IMR-90 (cell line): ENCODE measurements at regions not wholly inside any gene's neighbourhood (a gene's known extent, or its start where the extent isn't known, plus 50 kb on each side); places are given as distances from the start of the nearest gene placed in this dataset.

Experiments used
- ATAC-seq: fragments of 200-7000 bp; cut with Tn5 transposase; 2 replicates; pipeline ENCODE4 v1.9.1; 2020; ENCODE audit warnings: low read depth, mild to moderate bottlenecking, moderate library complexity
- BruUV-seq: library from RNA; stranded (reverse); fragments of 400-500 nt; replicated peaks from 2 replicates; lab custom pipeline; 2021; lab: Mats Ljungman, UMichigan
- CTCF ChIA-PET: fragments of 300-600 bp; formaldehyde crosslinking; extraction: SDS; loops from one replicate; lab custom pipeline; 2021; ENCODE audit warnings: antibody characterized with exemption; lab: Yijun Ruan, JAX
- POLR2A ChIA-PET: fragments of 300-600 bp; sonication (Branson Sonifier 250); formaldehyde crosslinking; loops from one replicate; lab custom pipeline; 2022; ENCODE audit warnings: antibody characterized with exemption; ENCODE audit not compliant: unreplicated experiment; lab: Charles Lee
- DNase-seq: peaks from one replicate; pipeline ENCODE4 v3.0.0; 2013
- H2AFZ ChIP-seq: replicated peaks from 2 replicates; pipeline ENCODE3; 2013; ENCODE audit warnings: low read length, mild to moderate bottlenecking; ENCODE audit not compliant: poor library complexity
- H2AK5ac ChIP-seq: 2 replicates; pipeline ENCODE4 v1.6.1; 2013; ENCODE audit warnings: low read depth, low read length, inconsistent platforms
- H2AK9ac ChIP-seq: replicated peaks from 2 replicates; pipeline ENCODE3; 2013; ENCODE audit warnings: mild to moderate bottlenecking, low read depth, low read length, moderate library complexity; ENCODE audit not compliant: poor library complexity
- H2BK120ac ChIP-seq: 2 replicates; pipeline ENCODE4 v1.6.1; 2013; ENCODE audit warnings: low read depth, low read length, inconsistent platforms
- H2BK15ac ChIP-seq: 3 replicates; pipeline ENCODE4 v1.6.1; 2013; ENCODE audit warnings: low read depth, low read length, inconsistent platforms
- H2BK20ac ChIP-seq: 2 replicates; pipeline ENCODE4 v1.6.1; 2013; ENCODE audit warnings: low read depth, mild to moderate bottlenecking, inconsistent platforms, low read length, moderate library complexity
- H2BK5ac ChIP-seq: 2 replicates; pipeline ENCODE4 v1.6.1; 2013; ENCODE audit warnings: mild to moderate bottlenecking, low read depth, low read length, inconsistent platforms; ENCODE audit not compliant: poor library complexity, severe bottlenecking
- H3K14ac ChIP-seq: replicated peaks from 2 replicates; pipeline ENCODE4 v1.6.1; 2013; ENCODE audit warnings: low read depth, low read length, inconsistent platforms
- H3K18ac ChIP-seq: 2 replicates; pipeline ENCODE4 v1.6.1; 2013; ENCODE audit warnings: low read depth, low read length, control low read depth
- H3K23ac ChIP-seq: 2 replicates; pipeline ENCODE4 v1.6.1; 2013; ENCODE audit warnings: low read depth, low read length, inconsistent platforms
- H3K27ac ChIP-seq: 2 replicates; pipeline ENCODE4 v1.5.1; 2013; ENCODE audit warnings: mild to moderate bottlenecking, control low read depth, low read length; ENCODE audit not compliant: insufficient read depth
- H3K27me3 ChIP-seq: 2 replicates; pipeline ENCODE4 v1.6.1; 2013; ENCODE audit warnings: low read length; ENCODE audit not compliant: control insufficient read depth, insufficient read depth
- H3K36me3 ChIP-seq: 2 replicates; pipeline ENCODE4 v1.6.1; 2013; ENCODE audit warnings: low read length, mixed read lengths; ENCODE audit not compliant: control insufficient read depth, insufficient read depth
- H3K4ac ChIP-seq: 2 replicates; pipeline ENCODE4 v1.6.1; 2013; ENCODE audit warnings: low read depth, low read length, inconsistent platforms
- H3K4me1 ChIP-seq: 2 replicates; pipeline ENCODE4 v1.6.1; 2013; ENCODE audit warnings: low read length, mixed read lengths; ENCODE audit not compliant: control insufficient read depth, insufficient read depth
- H3K4me2 ChIP-seq: 2 replicates; pipeline ENCODE4 v1.6.1; 2013; ENCODE audit warnings: low read depth, mild to moderate bottlenecking, control low read depth, low read length, moderate library complexity
- H3K4me3 ChIP-seq: 2 replicates; pipeline ENCODE4 v1.5.1; 2013; ENCODE audit warnings: low read depth, mild to moderate bottlenecking, control low read depth, low read length, moderate library complexity; ENCODE audit not compliant: insufficient read depth
- H3K56ac ChIP-seq: 2 replicates; pipeline ENCODE4 v1.6.1; 2013; ENCODE audit warnings: low read length, inconsistent platforms; ENCODE audit not compliant: insufficient read depth; ENCODE audit errors: extremely low read depth
- H3K79me1 ChIP-seq, 2 experiments: 2 replicates each; pipeline ENCODE4 v1.6.1; 2013; ENCODE audit warnings: low read length in 2 of 2, inconsistent platforms in 1 of 2, low read depth in 1 of 2
- H3K9ac ChIP-seq: 2 replicates; pipeline ENCODE4 v1.6.1; 2013; ENCODE audit warnings: low read depth, low read length, control low read depth
- H3K9me1 ChIP-seq: 2 replicates; pipeline ENCODE4 v1.6.1; 2013; ENCODE audit warnings: low read length, inconsistent platforms; ENCODE audit not compliant: insufficient read depth
- H3K9me3 ChIP-seq: 2 replicates; pipeline ENCODE4 v1.6.1; 2013; ENCODE audit warnings: low read length; ENCODE audit not compliant: control insufficient read depth, insufficient read depth
- H4K20me1 ChIP-seq: 2 replicates; pipeline ENCODE4 v1.6.1; 2013; ENCODE audit warnings: low read length, inconsistent platforms; ENCODE audit not compliant: insufficient read depth
- H4K5ac ChIP-seq: 2 replicates; pipeline ENCODE4 v1.6.1; 2013; ENCODE audit warnings: mild to moderate bottlenecking, low read depth, low read length, control low read depth
- H4K8ac ChIP-seq, 2 experiments: 2 replicates each; pipeline ENCODE4 v1.6.1; 2013; ENCODE audit warnings: low read depth in 2 of 2, low read length in 2 of 2, control low read depth in 1 of 2, inconsistent platforms in 1 of 2
- H4K91ac ChIP-seq: 2 replicates; pipeline ENCODE4 v1.6.1; 2013; ENCODE audit warnings: low read depth, low read length, inconsistent platforms; ENCODE audit not compliant: insufficient read depth
- BHLHE40 ChIP-seq: fragments of 150-350 bp; IDR thresholded peaks from 2 replicates; pipeline ENCODE4 v1.6.1; 2016; ENCODE audit warnings: mild to moderate bottlenecking, low read depth, low read length
- CEBPB ChIP-seq: IDR thresholded peaks from 2 replicates; pipeline ENCODE4 v1.6.1; 2012; ENCODE audit warnings: low read depth, low read length, improper control_type of control experiment
- CTCF ChIP-seq: conservative IDR thresholded peaks from 2 replicates; pipeline ENCODE4 v1.5.1; 2012; ENCODE audit warnings: mild to moderate bottlenecking, low read depth, low read length, improper control_type of control experiment
- ELK1 ChIP-seq: fragments of 150-350 bp; IDR thresholded peaks from 2 replicates; pipeline ENCODE4 v1.6.1; 2016; ENCODE audit warnings: low read depth, mild to moderate bottlenecking, low read length, moderate library complexity, borderline replicate concordance
- FOS ChIP-seq: fragments of 150-350 bp; IDR thresholded peaks from 2 replicates; pipeline ENCODE4 v1.6.1; 2016; ENCODE audit warnings: low read depth, low read length
- MAFK ChIP-seq: IDR thresholded peaks from 2 replicates; pipeline ENCODE4 v1.6.1; 2012; ENCODE audit warnings: low read depth, low read length, improper control_type of control experiment
- MXI1 ChIP-seq: IDR thresholded peaks from 2 replicates; pipeline ENCODE4 v1.6.1; 2012; ENCODE audit warnings: low read depth, mild to moderate bottlenecking, low read length, moderate library complexity, borderline replicate concordance
- NFE2L2 ChIP-seq: fragments of 150-350 bp; IDR thresholded peaks from 2 replicates; pipeline ENCODE4 v1.6.1; 2016; ENCODE audit warnings: low read depth, mild to moderate bottlenecking, low read length
- POLR2A ChIP-seq: IDR thresholded peaks from 2 replicates; pipeline ENCODE4 v1.6.1; 2012; ENCODE audit warnings: mild to moderate bottlenecking, low read depth, low read length
- RAD21 ChIP-seq: IDR thresholded peaks from 2 replicates; pipeline ENCODE4 v1.6.1; 2012; ENCODE audit warnings: low read length, improper control_type of control experiment
- RCOR1 ChIP-seq: IDR thresholded peaks from 2 replicates; pipeline ENCODE4 v1.6.1; 2012; ENCODE audit warnings: mild to moderate bottlenecking, low read length, improper control_type of control experiment; ENCODE audit not compliant: insufficient replicate concordance
- USF2 ChIP-seq: fragments of 150-350 bp; IDR thresholded peaks from 2 replicates; pipeline ENCODE4 v1.6.1; 2017; ENCODE audit warnings: mild to moderate bottlenecking, antibody characterized with exemption, low read length, low read depth
- dilution Hi-C: fragments of 300-500 bp; cut with HindIII; formaldehyde crosslinking; loops from one replicate; pipeline ENCODE4 v1.14.3; 2018; ENCODE audit warnings: low sequenced_read_pairs; ENCODE audit not compliant: unreplicated experiment
- in situ Hi-C: fragments of 300-500 bp; cut with MboI; formaldehyde crosslinking; loops from 3 replicates; pipeline ENCODE4 v1.14.3; 2019; ENCODE audit warnings: low sequenced_read_pairs, inconsistent platforms, mixed read lengths
- intact Hi-C: fragments of 100-400 bp; cut with micrococcal nuclease; formaldehyde crosslinking; loops from 2 replicates; pipeline ENCODE4 v1.10.0; 2022

GRCh38 chrX:121562616-121563015, 515.2 kb downstream of the GLUD2 start:
- Histone ChIP-seq H3K79me1 (no peaks in the 10 kb centered on the region), H2BK5ac (no peak overlapping the region), H3K4me2 (no peak overlapping the region), H3K4me1 (no peaks in the 10 kb centered on the region), H3K14ac (no peak overlapping the region), H4K5ac (no peak overlapping the region), H3K9me3 (no peaks in the 10 kb centered on the region), H3K18ac (no peak overlapping the region), H3K27ac (no peak overlapping the region), H4K91ac (no peak overlapping the region), H3K9me1 (no peaks in the 10 kb centered on the region), H2BK15ac (no peak overlapping the region), H3K36me3 (no peaks in the 10 kb centered on the region), H3K9ac (no peak overlapping the region), H3K4me3 (no peak overlapping the region), H2AK5ac (no peak overlapping the region), H2BK20ac (no peak overlapping the region), H4K20me1 (no peaks in the 10 kb centered on the region), H2BK120ac (no peak overlapping the region), H3K27me3 (no peaks in the 10 kb centered on the region), H2AFZ (no peak overlapping the region), H3K56ac (no peak overlapping the region), H4K8ac (no peak overlapping the region), H2AK9ac (no peak overlapping the region), H3K23ac (no peak overlapping the region), H3K4ac (no peak overlapping the region)
- dilution Hi-C loops (no loop called here), in situ Hi-C loops (no loop called here), intact Hi-C loops (no loop called here)
- CTCF ChIA-PET: no interaction called here
- DNase-seq (no peak), ATAC-seq (no peak)
- no peak for TF ChIP-seq BHLHE40
- no peak for TF ChIP-seq MAFK
- TF ChIP-seq FOS: no peak
- TF ChIP-seq CTCF: no peak
- TF ChIP-seq ELK1: no peak
- TF ChIP-seq RAD21: no peak
- no peak for TF ChIP-seq CEBPB
- no peak for TF ChIP-seq USF2
- TF ChIP-seq RCOR1: no peak
- TF ChIP-seq MXI1: no peak
- no peak for TF ChIP-seq POLR2A
- no peak for TF ChIP-seq NFE2L2
- POLR2A ChIA-PET: no interaction called here
- no TSS peak for BruUV-seq
